ENCODE measurements at regions not wholly inside any gene's neighbourhood (a gene's known extent, or its start where the extent isn't known, plus 50 kb on each side); places are given as distances from the start of the nearest gene placed in this dataset.

DNA sequence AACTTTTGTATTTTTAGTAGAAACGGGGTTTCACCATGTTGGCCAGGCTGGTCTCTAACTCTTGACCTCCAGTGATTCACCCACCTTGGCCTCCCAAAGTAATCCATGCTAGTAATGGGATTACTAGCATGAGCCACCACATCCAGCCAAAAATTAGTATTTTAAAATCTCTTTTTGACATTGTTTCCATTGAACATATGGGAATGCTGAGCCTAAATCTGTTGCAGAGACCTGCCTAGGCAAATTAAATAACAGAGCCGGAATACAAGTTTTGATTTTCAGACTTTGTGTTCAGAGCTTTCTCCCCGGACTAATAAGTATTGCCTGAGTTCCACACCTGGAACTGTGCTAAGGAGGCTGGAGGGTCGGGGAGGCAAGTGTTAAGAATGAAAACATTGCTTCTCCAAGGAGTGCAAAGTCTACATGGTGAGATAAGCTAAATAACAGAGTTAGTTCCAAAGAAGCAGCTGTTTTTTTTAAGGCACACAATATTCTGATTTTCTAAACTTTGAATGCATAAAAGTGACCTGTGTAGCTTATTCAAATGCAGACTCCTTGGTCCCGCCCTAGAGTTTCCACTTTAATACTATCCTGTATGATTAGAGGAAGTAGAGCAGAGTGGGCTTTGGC is 150.6 kb upstream of the CELF4 start:
- CTCF ChIA-PET: no interaction called here
- no peaks in the 10 kb centered on the region for H3K4me1 ChIP-seq (ENCODE audit: control insufficient read depth, extremely low read depth, insufficient read depth, low read length)
- H3K9me1 ChIP-seq (replicated peaks; ENCODE audit: control insufficient read depth, extremely low read depth, insufficient read depth, low read length): no peaks in the 10 kb centered on the region
- FAIRE-seq: no peak
- no peaks in the 10 kb centered on the region for H3K79me2 ChIP-seq (ENCODE audit: control insufficient read depth, insufficient read depth, low read length)
- H3K9me3 ChIP-seq (replicated peaks; ENCODE audit: control insufficient read depth, insufficient read depth, low read length): peaks cover 2% of the 10 kb centered on the region
- TF ChIP-seq GATA2 (IDR thresholded peaks at IDR 0.05; ENCODE audit: insufficient read depth, insufficient read length, low read depth, low read length) (no peak), POLR2AphosphoS5 (IDR thresholded peaks at IDR 0.05; ENCODE audit: insufficient read depth, low read depth, low read length) (no peak), JUN (IDR thresholded peaks at IDR 0.05; ENCODE audit: borderline replicate concordance, insufficient read depth, insufficient read length, low read depth) (no peak), EZH2 (IDR thresholded peaks at IDR 0.05; ENCODE audit: borderline replicate concordance, low read depth, low read length, severe bottlenecking) (no peak), MYC (IDR thresholded peaks at IDR 0.05; ENCODE audit: low read depth, low read length) (no peak), POLR2A (IDR thresholded peaks at IDR 0.05; ENCODE audit: low read depth, low read length) (no peak), FOS (IDR thresholded peaks at IDR 0.05; ENCODE audit: borderline replicate concordance, insufficient read depth, low read length) (no peak)
- TF ChIP-seq, protein P1, sequence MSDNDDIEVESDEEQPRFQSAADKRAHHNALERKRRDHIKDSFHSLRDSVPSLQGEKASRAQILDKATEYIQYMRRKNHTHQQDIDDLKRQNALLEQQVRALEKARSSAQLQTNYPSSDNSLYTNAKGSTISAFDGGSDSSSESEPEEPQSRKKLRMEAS (IDR thresholded peaks at IDR 0.05; ENCODE audit: insufficient read depth, insufficient read length): no peak
- TF ChIP-seq, protein P2, sequence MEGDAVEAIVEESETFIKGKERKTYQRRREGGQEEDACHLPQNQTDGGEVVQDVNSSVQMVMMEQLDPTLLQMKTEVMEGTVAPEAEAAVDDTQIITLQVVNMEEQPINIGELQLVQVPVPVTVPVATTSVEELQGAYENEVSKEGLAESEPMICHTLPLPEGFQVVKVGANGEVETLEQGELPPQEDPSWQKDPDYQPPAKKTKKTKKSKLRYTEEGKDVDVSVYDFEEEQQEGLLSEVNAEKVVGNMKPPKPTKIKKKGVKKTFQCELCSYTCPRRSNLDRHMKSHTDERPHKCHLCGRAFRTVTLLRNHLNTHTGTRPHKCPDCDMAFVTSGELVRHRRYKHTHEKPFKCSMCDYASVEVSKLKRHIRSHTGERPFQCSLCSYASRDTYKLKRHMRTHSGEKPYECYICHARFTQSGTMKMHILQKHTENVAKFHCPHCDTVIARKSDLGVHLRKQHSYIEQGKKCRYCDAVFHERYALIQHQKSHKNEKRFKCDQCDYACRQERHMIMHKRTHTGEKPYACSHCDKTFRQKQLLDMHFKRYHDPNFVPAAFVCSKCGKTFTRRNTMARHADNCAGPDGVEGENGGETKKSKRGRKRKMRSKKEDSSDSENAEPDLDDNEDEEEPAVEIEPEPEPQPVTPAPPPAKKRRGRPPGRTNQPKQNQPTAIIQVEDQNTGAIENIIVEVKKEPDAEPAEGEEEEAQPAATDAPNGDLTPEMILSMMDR (IDR thresholded peaks at IDR 0.05; ENCODE audit: extremely low read depth in 1 of 2, insufficient read depth in 1 of 2, low read depth in 1 of 2, low read length in 2 of 2): no peak
- no TSS peak for BruUV-seq (replicated peaks)
- intact Hi-C loops (cut with micrococcal nuclease) (no loop called here), dilution Hi-C loops (cut with MboI; ENCODE audit: extremely low pct_ligation_motif_present, low sequenced_read_pairs) (no loop called here)
- H3K36me3 ChIP-seq (ENCODE audit: control insufficient read depth in 2 of 2, extremely low read depth in 1 of 2, insufficient read depth in 2 of 2, low read length in 2 of 2): no peaks in the 10 kb centered on the region
- H3K27me3 ChIP-seq (ENCODE audit: control insufficient read depth in 2 of 2, insufficient read depth in 2 of 2, low read length in 2 of 2): no peaks in the 10 kb centered on the region
- DNase-seq (ENCODE audit: low read depth, low spot score): no peak
- no peak overlapping the region for H3K4me3 ChIP-seq (replicated peaks in 1 of 3; ENCODE audit: insufficient read depth in 1 of 3, low read depth in 1 of 3, low read length in 3 of 3)
- H3K9ac ChIP-seq (replicated peaks; ENCODE audit: extremely low read depth, insufficient read depth, low read length): no peak overlapping the region
- H3K27ac ChIP-seq (ENCODE audit: insufficient read depth, low read depth, low read length): no peak overlapping the region
- POLR2A ChIA-PET: no interaction called here
- H4K20me1 ChIP-seq (replicated peaks; ENCODE audit: control insufficient read depth, extremely low read depth, insufficient read depth, low read length): no peaks in the 10 kb centered on the region
- H2AFZ ChIP-seq (ENCODE audit: low read depth, low read length): no peak overlapping the region
- no peak overlapping the region for H3K4me2 ChIP-seq (ENCODE audit: insufficient read depth, low read length)

Data from endothelial cell of umbilical vein (primary cell).